Loucy (cell line): ENCODE measurements at regions not wholly inside any gene's neighbourhood (a gene's known extent, or its start where the extent isn't known, plus 50 kb on each side); places are given as distances from the start of the nearest gene placed in this dataset.

Source experiments
- H2AFZ ChIP-seq: fragments of 200-600 bp; sonication (generic); 2 replicates; pipeline ENCODE4 v1.6.0; 2016; ENCODE audit warnings: antibody characterized with exemption, mild to moderate bottlenecking, low read length, moderate library complexity
- H3F3A ChIP-seq: fragments of 200-600 bp; 2 replicates; pipeline ENCODE4 v1.6.0; 2016; ENCODE audit warnings: antibody characterized with exemption, low read depth, mild to moderate bottlenecking
- H3K27me3 ChIP-seq: fragments of 200-600 bp; sonication (generic); 2 replicates; pipeline ENCODE4 v1.6.1; 2014; ENCODE audit warnings: low read length, mild to moderate bottlenecking; ENCODE audit not compliant: insufficient read depth, poor library complexity, severe bottlenecking
- H3K36me3 ChIP-seq: fragments of 200-600 bp; sonication (generic); 2 replicates; pipeline ENCODE4 v1.6.1; 2016; ENCODE audit warnings: low read length; ENCODE audit not compliant: insufficient read depth
- H3K4me1 ChIP-seq: fragments of 200-600 bp; sonication (generic); 2 replicates; pipeline ENCODE4 v1.5.1; 2014; ENCODE audit warnings: low read length, mild to moderate bottlenecking; ENCODE audit not compliant: insufficient read depth, poor library complexity, severe bottlenecking
- H3K4me2 ChIP-seq: fragments of 200-600 bp; sonication (generic); 2 replicates; pipeline ENCODE4 v1.6.0; 2014; ENCODE audit warnings: antibody characterized with exemption, low read length, low read depth, mild to moderate bottlenecking; ENCODE audit not compliant: poor library complexity, severe bottlenecking
- H3K4me3 ChIP-seq: fragments of 200-600 bp; sonication (generic); 2 replicates; pipeline ENCODE4 v1.5.1; 2014; ENCODE audit warnings: low read length, mild to moderate bottlenecking, mixed read lengths; ENCODE audit not compliant: poor library complexity, severe bottlenecking
- H3K79me2 ChIP-seq: fragments of 200-600 bp; sonication (generic); 2 replicates; pipeline ENCODE4 v1.6.1; 2014; ENCODE audit warnings: low read length; ENCODE audit not compliant: insufficient read depth
- H3K9ac ChIP-seq: fragments of 200-600 bp; sonication (generic); 2 replicates; pipeline ENCODE4 v1.6.0; 2014; ENCODE audit warnings: mild to moderate bottlenecking, low read depth, low read length, moderate library complexity; ENCODE audit not compliant: poor library complexity, severe bottlenecking
- H3K9me2 ChIP-seq: fragments of 200-600 bp; sonication (generic); replicated peaks from 2 replicates; pipeline ENCODE4 v1.6.1; 2016; ENCODE audit warnings: low read depth, low read length, mixed read lengths
- H3K9me3 ChIP-seq: fragments of 200-600 bp; sonication (generic); 2 replicates; pipeline ENCODE4 v1.6.1; 2014; ENCODE audit warnings: mild to moderate bottlenecking, antibody characterized with exemption, low read length, low read depth; ENCODE audit not compliant: insufficient read depth
- H4K20me1 ChIP-seq: fragments of 200-600 bp; sonication (generic); 2 replicates; pipeline ENCODE4 v1.6.0; 2014; ENCODE audit warnings: antibody characterized with exemption, low read length, mild to moderate bottlenecking; ENCODE audit not compliant: insufficient read depth, poor library complexity, severe bottlenecking
- EZH2phosphoT487 ChIP-seq: fragments of 200-600 bp; IDR thresholded peaks from 2 replicates; pipeline ENCODE4 v1.6.1; 2018; ENCODE audit warnings: antibody characterized with exemption, mild to moderate bottlenecking, moderate library complexity, borderline replicate concordance
- TF ChIP-seq, protein P1 (sequence below): fragments of 200-600 bp; sonication (generic); conservative IDR thresholded peaks from 2 replicates; pipeline ENCODE4 v1.5.1; 2014; ENCODE audit warnings: mild to moderate bottlenecking, antibody characterized with exemption, low read length

DNA sequence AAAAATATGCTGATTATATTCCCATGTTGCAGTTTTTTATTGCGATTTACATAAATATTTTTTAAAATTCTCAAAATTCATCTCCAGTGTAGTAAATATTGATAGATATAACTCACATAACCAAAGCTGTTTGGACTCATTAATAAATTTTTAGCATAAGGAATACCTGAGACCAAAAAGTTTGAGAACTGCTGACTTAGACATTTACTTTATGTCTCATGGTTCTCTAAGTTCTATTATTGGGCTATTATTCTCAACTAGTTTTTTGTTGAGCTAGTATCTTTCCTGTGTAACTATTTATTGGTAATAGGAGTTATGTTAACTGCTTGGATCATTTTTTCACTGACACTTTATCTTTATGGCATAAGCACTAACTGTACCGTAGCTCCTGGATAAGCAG is 1069.6 kb downstream of the ADGRL2 start:
- no peaks in the 10 kb centered on the region for H3K79me2 ChIP-seq
- no peaks in the 10 kb centered on the region for H4K20me1 ChIP-seq
- H3K9me2 ChIP-seq, result no peaks in the 10 kb centered on the region
- no peak overlapping the region for H3K4me2 ChIP-seq
- no peaks in the 10 kb centered on the region for H3K36me3 ChIP-seq
- H3K4me1 ChIP-seq, result no peaks in the 10 kb centered on the region
- TF ChIP-seq EZH2phosphoT487, result no peak
- TF ChIP-seq, protein P1, sequence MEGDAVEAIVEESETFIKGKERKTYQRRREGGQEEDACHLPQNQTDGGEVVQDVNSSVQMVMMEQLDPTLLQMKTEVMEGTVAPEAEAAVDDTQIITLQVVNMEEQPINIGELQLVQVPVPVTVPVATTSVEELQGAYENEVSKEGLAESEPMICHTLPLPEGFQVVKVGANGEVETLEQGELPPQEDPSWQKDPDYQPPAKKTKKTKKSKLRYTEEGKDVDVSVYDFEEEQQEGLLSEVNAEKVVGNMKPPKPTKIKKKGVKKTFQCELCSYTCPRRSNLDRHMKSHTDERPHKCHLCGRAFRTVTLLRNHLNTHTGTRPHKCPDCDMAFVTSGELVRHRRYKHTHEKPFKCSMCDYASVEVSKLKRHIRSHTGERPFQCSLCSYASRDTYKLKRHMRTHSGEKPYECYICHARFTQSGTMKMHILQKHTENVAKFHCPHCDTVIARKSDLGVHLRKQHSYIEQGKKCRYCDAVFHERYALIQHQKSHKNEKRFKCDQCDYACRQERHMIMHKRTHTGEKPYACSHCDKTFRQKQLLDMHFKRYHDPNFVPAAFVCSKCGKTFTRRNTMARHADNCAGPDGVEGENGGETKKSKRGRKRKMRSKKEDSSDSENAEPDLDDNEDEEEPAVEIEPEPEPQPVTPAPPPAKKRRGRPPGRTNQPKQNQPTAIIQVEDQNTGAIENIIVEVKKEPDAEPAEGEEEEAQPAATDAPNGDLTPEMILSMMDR, result no peak
- no peak overlapping the region for H3K9ac ChIP-seq
- no peak overlapping the region for H3K4me3 ChIP-seq
- H3K27me3 ChIP-seq, result no peaks in the 10 kb centered on the region
- no peaks in the 10 kb centered on the region for H3K9me3 ChIP-seq
- H2AFZ ChIP-seq, result no peak overlapping the region
- H3F3A ChIP-seq, result no peaks in the 10 kb centered on the region

GRCh38 chr1:82867781-82868180 is 1067.0 kb downstream of the ADGRL2 start:
- Histone ChIP-seq H4K20me1 (no peaks in the 10 kb centered on the region), H3K9ac (no peak overlapping the region), H3K9me3 (no peaks in the 10 kb centered on the region), H3K27me3 (no peaks in the 10 kb centered on the region), H2AFZ (no peak overlapping the region), H3K79me2 (no peaks in the 10 kb centered on the region), H3K36me3 (no peaks in the 10 kb centered on the region), H3F3A (no peaks in the 10 kb centered on the region), H3K4me2 (no peak overlapping the region), H3K4me3 (no peak overlapping the region), H3K4me1 (no peaks in the 10 kb centered on the region), H3K9me2 (no peaks in the 10 kb centered on the region)
- no peak for TF ChIP-seq EZH2phosphoT487
- TF ChIP-seq, protein P1, result no peak

DNA sequence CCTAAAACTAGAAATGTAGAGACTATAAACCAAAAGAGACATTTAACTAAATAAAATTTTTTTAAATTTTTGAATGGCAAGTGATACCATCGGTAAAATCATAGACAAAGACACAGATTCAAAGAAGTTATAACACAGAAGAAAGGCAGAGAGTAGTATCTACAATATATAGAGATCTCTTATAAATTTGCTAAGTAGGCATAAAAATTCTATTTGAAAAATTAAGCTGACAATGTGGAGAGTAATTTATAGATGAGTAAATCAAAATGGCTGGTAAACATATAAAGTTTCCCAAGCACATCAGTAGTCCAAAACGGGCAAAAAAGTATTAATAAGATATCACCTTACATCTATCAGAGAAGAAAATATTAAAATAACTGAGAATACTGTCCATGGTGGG is 1061.0 kb downstream of the ADGRL2 start:
- no peak overlapping the region for H3K4me3 ChIP-seq

More for the DNA sequence above, 1061.0 kb downstream of the ADGRL2 start:
- Histone ChIP-seq H3K36me3 (no peaks in the 10 kb centered on the region), H3K4me1 (no peaks in the 10 kb centered on the region), H3K9me3 (no peaks in the 10 kb centered on the region), H2AFZ (no peak overlapping the region), H4K20me1 (no peaks in the 10 kb centered on the region), H3F3A (no peaks in the 10 kb centered on the region), H3K79me2 (no peaks in the 10 kb centered on the region), H3K4me2 (no peak overlapping the region), H3K27me3 (no peaks in the 10 kb centered on the region), H3K9ac (no peak overlapping the region), H3K9me2 (no peaks in the 10 kb centered on the region)
- TF ChIP-seq EZH2phosphoT487, result no peak
- TF ChIP-seq, protein P1, result no peak
